Endothelial cell (in vitro differentiated cells): ENCODE measurements at regions not wholly inside any gene's neighbourhood (a gene's known extent, or its start where the extent isn't known, plus 50 kb on each side); places are given as distances from the start of the nearest gene placed in this dataset.
"Not testable (repeated sequence)": the region's sequence is repeated elsewhere in the genome, so short reads cannot be mapped to it uniquely, and the experiment has no call there.

Experiments
- DNase-seq: peaks from one replicate; pipeline ENCODE4 v3.0.0; 2021; ENCODE audit warnings: low spot score
- H3K27ac Mint-ChIP-seq: one replicate; pipeline ENCODE4 v1.8.0; 2021; ENCODE audit warnings: mixed read lengths, inconsistent platforms; ENCODE audit not compliant: unreplicated experiment
- H3K27me3 Mint-ChIP-seq: one replicate; pipeline ENCODE4 v1.8.0; 2021; ENCODE audit warnings: mild to moderate bottlenecking, moderate library complexity, mixed read lengths, inconsistent platforms; ENCODE audit not compliant: unreplicated experiment
- H3K36me3 Mint-ChIP-seq: one replicate; pipeline ENCODE4 v1.8.0; 2021; ENCODE audit warnings: mild to moderate bottlenecking, low read depth, mixed read lengths, inconsistent platforms; ENCODE audit not compliant: unreplicated experiment
- H3K4me1 Mint-ChIP-seq: one replicate; pipeline ENCODE4 v1.8.0; 2021; ENCODE audit warnings: mild to moderate bottlenecking, mixed read lengths, inconsistent platforms; ENCODE audit not compliant: unreplicated experiment
- H3K4me3 Mint-ChIP-seq: one replicate; pipeline ENCODE4 v1.8.0; 2021; ENCODE audit warnings: mild to moderate bottlenecking, mixed read lengths, inconsistent platforms; ENCODE audit not compliant: unreplicated experiment
- H3K9me3 Mint-ChIP-seq: one replicate; pipeline ENCODE4 v1.8.0; 2021; ENCODE audit warnings: mixed read lengths, inconsistent platforms; ENCODE audit not compliant: unreplicated experiment
- CTCF ChIP-seq: fragments of 200-600 bp; sonication (generic); IDR thresholded peaks from one replicate; pipeline ENCODE4 v1.5.0; 2021; ENCODE audit warnings: antibody characterized with exemption; ENCODE audit not compliant: unreplicated experiment

- DNase-seq = no peak
- H3K36me3 Mint-ChIP-seq = peaks cover 15% of the 10 kb centered on the region
- no peak overlapping the region for H3K27ac Mint-ChIP-seq
- H3K4me1 Mint-ChIP-seq = no peaks in the 10 kb centered on the region
- peaks cover 9% of the 10 kb centered on the region for H3K9me3 Mint-ChIP-seq
- no peaks in the 10 kb centered on the region for H3K27me3 Mint-ChIP-seq
- TF ChIP-seq CTCF = no peak
- no peak overlapping the region for H3K4me3 Mint-ChIP-seq
Observed at GRCh38 chr6:82488403-82488802, 124.8 kb downstream of the TPBG start.

DNA sequence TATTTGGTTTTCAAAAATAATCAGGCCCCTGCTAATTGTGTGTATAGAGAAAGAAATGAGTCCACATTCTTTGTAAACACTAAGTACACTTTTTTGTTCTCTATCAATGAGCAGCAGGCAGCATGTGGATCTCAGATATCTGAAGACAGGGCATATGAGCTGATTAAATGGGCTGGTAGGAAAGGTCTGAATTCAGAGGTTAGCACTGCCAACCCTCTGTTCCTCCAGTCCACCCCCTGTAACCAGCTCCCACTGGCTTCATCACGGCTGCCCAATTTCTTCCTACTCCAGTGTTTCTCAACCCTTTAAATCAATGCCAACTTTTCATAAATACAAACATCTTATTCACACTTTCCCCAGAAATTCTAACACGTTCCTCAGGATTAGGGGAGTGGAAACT, 128.5 kb downstream of the TPBG start:
- Mint-ChIP-seq H3K27ac (no peak overlapping the region), H3K9me3 (no peaks in the 10 kb centered on the region), H3K36me3 (peaks cover 4% of the 10 kb centered on the region), H3K27me3 (no peaks in the 10 kb centered on the region), H3K4me1 (no peaks in the 10 kb centered on the region), H3K4me3 (no peak overlapping the region)
- TF ChIP-seq CTCF = no peak
- DNase-seq = no peak

- H3K27ac Mint-ChIP-seq = no peak overlapping the region
- peaks cover 4% of the 10 kb centered on the region for H3K36me3 Mint-ChIP-seq
- H3K27me3 Mint-ChIP-seq = no peaks in the 10 kb centered on the region
- H3K4me1 Mint-ChIP-seq = no peaks in the 10 kb centered on the region
- DNase-seq = no peak
- H3K4me3 Mint-ChIP-seq = no peak overlapping the region
- TF ChIP-seq CTCF = no peak
- no peaks in the 10 kb centered on the region for H3K9me3 Mint-ChIP-seq
Observed at GRCh38 chr6:82493467-82493866, 129.8 kb downstream of the TPBG start.

DNA sequence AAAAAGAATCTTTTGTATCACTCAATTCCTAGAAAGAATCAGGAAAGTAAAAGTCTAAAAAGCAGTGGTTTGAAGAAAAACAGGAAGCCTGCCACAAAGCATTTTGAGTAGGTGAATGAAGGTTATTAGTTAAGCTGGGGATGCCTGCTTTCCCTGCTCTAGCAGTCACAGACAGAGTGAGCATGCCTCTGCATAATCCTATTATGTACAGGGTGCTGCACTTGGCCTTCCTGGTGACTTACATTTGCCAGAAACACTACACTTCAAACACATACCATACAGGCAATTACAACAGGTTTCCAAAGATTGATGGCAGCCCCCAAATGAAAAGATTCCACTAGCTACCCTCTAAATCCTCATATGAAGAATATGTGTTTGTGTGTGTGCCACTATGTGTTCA, 130.8 kb downstream of the TPBG start:
- Mint-ChIP-seq H3K4me1 (no peaks in the 10 kb centered on the region), H3K27me3 (no peaks in the 10 kb centered on the region), H3K27ac (no peak overlapping the region), H3K9me3 (no peaks in the 10 kb centered on the region), H3K36me3 (peaks cover 4% of the 10 kb centered on the region), H3K4me3 (no peak overlapping the region)
- DNase-seq = no peak
- TF ChIP-seq CTCF = no peak

DNA sequence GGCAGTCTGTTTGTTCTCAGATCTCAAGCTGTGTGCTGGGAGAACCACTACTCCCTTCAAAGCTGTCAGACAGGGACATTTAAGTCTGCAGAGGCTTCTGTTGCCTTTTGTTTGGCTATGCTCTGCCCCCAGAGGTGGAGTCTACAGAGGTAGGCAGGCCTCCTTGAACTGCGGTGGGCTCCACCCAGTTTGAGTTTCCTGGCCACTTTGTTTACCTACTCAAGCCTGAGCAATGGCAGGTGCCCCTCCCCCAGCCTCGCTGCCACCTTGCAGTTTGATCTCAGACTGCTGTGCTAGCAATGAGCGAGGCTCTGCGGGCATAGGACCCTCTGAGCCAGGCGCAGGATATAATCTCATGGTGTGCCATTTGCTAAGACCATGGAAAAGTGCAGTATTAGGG, 138.3 kb downstream of the TPBG start:
- DNase-seq, H3K27ac Mint-ChIP-seq, H3K4me1 Mint-ChIP-seq, H3K27me3 Mint-ChIP-seq, H3K4me3 Mint-ChIP-seq, H3K9me3 Mint-ChIP-seq, H3K36me3 Mint-ChIP-seq: not testable (repeated sequence)

GRCh38 chr6:82506526-82506925, 142.9 kb downstream of the TPBG start:
- Mint-ChIP-seq H3K36me3 (no peaks in the 10 kb centered on the region), H3K27me3 (peaks cover 1% of the 10 kb centered on the region), H3K27ac (no peak overlapping the region), H3K4me3 (no peak overlapping the region), H3K9me3 (no peaks in the 10 kb centered on the region), H3K4me1 (peaks cover 3% of the 10 kb centered on the region)
- no peak for DNase-seq
- no peak for TF ChIP-seq CTCF
